ENCODE measurements at regions not wholly inside any gene's neighbourhood (a gene's known extent, or its start where the extent isn't known, plus 50 kb on each side); places are given as distances from the start of the nearest gene placed in this dataset.
"Not testable (repeated sequence)": the region's sequence is repeated elsewhere in the genome, so short reads cannot be mapped to it uniquely, and the experiment has no call there.

DNA sequence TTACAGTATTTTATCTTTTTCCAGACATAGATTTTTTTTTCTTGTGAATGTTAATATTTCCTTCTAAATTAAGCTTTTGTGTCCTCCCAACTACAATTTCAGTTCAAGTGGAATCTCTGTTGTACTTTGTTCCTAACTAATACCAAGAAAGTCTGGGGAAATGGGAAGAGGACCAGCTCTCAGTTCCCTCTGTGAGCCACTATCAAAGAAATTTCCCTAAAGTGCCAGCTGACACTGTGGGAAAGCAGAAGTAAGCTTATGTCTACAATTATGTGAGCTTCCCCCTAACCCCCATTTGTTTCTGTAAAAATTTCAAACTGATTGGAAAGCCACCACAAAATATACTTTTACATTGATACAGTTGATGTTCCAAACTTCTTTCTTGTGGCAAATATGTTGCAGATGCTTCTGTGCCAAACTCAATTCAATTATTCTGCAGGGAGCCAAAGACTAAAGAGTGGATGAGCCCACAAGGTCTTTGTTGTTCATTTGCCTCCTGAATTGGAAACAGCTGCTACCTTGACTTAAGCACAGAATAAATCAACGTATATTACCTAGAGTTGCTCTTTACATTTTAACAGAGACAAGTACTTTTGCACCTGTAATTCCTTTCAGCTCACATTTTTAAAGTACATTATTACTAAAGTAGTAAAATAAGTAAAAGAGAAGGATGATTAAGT lies 306.6 kb downstream of the PTH2R start:
- intact Hi-C loops (cut with micrococcal nuclease): no loop called here
- Histone ChIP-seq H3K27me3 (ENCODE audit: control insufficient read depth in 2 of 2, insufficient read depth in 2 of 2, low read length in 2 of 2) (no peaks in the 10 kb centered on the region), H3K4me1 (ENCODE audit: control insufficient read depth in 2 of 2, insufficient read depth in 2 of 2, low read length in 2 of 2) (no peaks in the 10 kb centered on the region), H3K9me3 (ENCODE audit: control insufficient read depth in 2 of 3, low read length in 3 of 3) (no peaks in the 10 kb centered on the region), H3K27ac (ENCODE audit: low read depth, low read length) (no peak overlapping the region), H3K36me3 (ENCODE audit: control insufficient read depth in 2 of 3, insufficient read depth in 3 of 3, low read length in 3 of 3) (no peaks in the 10 kb centered on the region), H3K4me3 (ENCODE audit: low read length) (no peak overlapping the region)
- CTCF ChIA-PET: no interaction called here
- peaks cover 0 to 10% (median 0%) of the 10 kb centered on the region in 11 donors for H3K9me3 Mint-ChIP-seq
- no peaks in the 10 kb centered on the region for H3K27me3 Mint-ChIP-seq
- no peaks in the 10 kb centered on the region for H3K4me1 Mint-ChIP-seq
- POLR2A ChIA-PET: no interaction called here
- no peak for DNase-seq
- no peaks in the 10 kb centered on the region for H3K36me3 Mint-ChIP-seq
- ATAC-seq: no peak
- H3K4me3 Mint-ChIP-seq: no peak overlapping the region
- no peak overlapping the region for H3K27ac Mint-ChIP-seq

DNA sequence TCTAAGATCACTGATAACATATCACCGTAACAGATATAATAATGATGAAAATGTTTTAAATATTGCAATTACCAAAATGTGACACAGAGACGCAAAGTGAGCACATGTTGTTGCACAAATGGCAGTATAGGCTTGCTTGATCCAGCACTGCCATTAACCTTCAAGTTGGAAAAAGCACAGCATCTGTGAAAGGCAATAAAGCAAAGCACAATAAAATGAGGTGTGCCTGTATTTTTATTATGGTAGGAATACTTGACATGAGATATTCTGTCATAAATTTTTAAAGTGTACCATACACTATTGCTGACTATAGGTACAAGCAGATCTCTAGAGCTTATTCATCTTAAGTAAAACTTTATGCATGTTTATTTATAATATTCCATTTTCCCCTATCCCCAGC lies 312.2 kb downstream of the PTH2R start:
- H3K9me3 Mint-ChIP-seq: peaks cover 0 to 10% (median 0%) of the 10 kb centered on the region in 11 donors
- no peak overlapping the region for H3K27ac Mint-ChIP-seq
- Histone ChIP-seq H3K27ac (ENCODE audit: low read depth, low read length) (no peak overlapping the region), H3K4me1 (ENCODE audit: control insufficient read depth in 2 of 2, insufficient read depth in 2 of 2, low read length in 2 of 2) (no peaks in the 10 kb centered on the region), H3K4me3 (ENCODE audit: low read length) (no peak overlapping the region), H3K27me3 (ENCODE audit: control insufficient read depth in 2 of 2, insufficient read depth in 2 of 2, low read length in 2 of 2) (no peaks in the 10 kb centered on the region), H3K9me3 (ENCODE audit: control insufficient read depth in 2 of 3, low read length in 3 of 3) (no peaks in the 10 kb centered on the region), H3K36me3 (ENCODE audit: control insufficient read depth in 2 of 3, insufficient read depth in 3 of 3, low read length in 3 of 3) (no peaks in the 10 kb centered on the region)
- H3K4me1 Mint-ChIP-seq: no peaks in the 10 kb centered on the region
- no peak overlapping the region for H3K4me3 Mint-ChIP-seq
- intact Hi-C loops (cut with micrococcal nuclease): no loop called here
- no peaks in the 10 kb centered on the region for H3K36me3 Mint-ChIP-seq
- ChIA-PET POLR2A (no interaction called here), CTCF (no interaction called here)
- no peaks in the 10 kb centered on the region for H3K27me3 Mint-ChIP-seq
- no peak for ATAC-seq
- no peak for DNase-seq

DNA sequence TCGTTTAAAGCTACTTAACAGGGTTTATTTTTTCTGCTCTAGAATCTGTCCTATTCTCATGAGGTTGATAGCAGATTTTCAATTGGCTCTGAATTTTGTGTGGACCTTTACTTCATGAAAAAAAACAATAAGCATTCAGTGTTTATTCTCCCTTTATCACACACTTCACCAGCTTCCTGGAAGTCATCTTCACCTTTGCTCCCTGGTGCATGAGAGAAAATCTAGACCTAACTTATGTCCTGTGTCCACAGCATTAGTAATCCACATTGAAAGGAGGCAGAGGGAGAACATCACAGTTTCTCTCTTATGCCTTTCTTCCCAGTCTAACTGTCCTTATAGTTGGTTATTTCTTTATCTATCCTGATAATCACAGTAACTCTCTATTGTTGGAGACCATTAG lies 316.1 kb downstream of the PTH2R start:
- POLR2A ChIA-PET: no interaction called here
- CTCF ChIA-PET: no interaction called here
- Histone ChIP-seq H3K4me1 (ENCODE audit: control insufficient read depth in 2 of 2, insufficient read depth in 2 of 2, low read length in 2 of 2) (no peaks in the 10 kb centered on the region), H3K27me3 (ENCODE audit: control insufficient read depth in 2 of 2, insufficient read depth in 2 of 2, low read length in 2 of 2) (no peaks in the 10 kb centered on the region), H3K4me3 (ENCODE audit: low read length) (no peak overlapping the region), H3K27ac (ENCODE audit: low read depth, low read length) (no peak overlapping the region), H3K36me3 (ENCODE audit: control insufficient read depth in 2 of 3, insufficient read depth in 3 of 3, low read length in 3 of 3) (no peaks in the 10 kb centered on the region), H3K9me3 (ENCODE audit: control insufficient read depth in 2 of 3, low read length in 3 of 3) (no peaks in the 10 kb centered on the region)
- no peak overlapping the region for H3K4me3 Mint-ChIP-seq
- H3K27ac Mint-ChIP-seq: no peak overlapping the region
- no peaks in the 10 kb centered on the region for H3K27me3 Mint-ChIP-seq
- intact Hi-C loops (cut with micrococcal nuclease): no loop called here
- peaks cover 0 to 8% (median 0%) of the 10 kb centered on the region in 11 donors for H3K9me3 Mint-ChIP-seq
- H3K4me1 Mint-ChIP-seq: no peaks in the 10 kb centered on the region
- ATAC-seq: no peak
- no peaks in the 10 kb centered on the region for H3K36me3 Mint-ChIP-seq
- no peak for DNase-seq

DNA sequence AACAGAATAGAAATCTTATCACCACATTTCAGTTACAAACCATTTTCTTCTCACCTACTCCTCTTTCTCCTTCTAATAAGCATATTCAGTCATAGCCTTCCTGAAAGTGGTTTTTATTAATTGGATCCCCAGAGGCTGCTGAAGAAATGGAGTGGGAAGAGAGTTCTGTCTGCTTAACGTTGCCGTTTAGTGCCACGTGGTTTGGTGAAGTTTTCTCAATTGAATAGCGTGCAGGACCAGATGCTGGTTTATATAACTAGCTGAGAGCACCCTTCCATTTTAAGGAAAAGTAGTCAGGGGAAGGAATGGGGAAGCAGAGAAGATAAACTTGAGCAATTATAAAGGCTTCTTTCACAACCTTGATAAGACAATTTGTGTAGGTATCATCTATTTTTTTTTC lies 318.7 kb downstream of the PTH2R start:
- no peak overlapping the region for H3K4me3 ChIP-seq (ENCODE audit: low read length)
- no peaks in the 10 kb centered on the region for H3K9me3 ChIP-seq (ENCODE audit: control insufficient read depth in 2 of 3, low read length in 3 of 3)
- H3K27me3 ChIP-seq (ENCODE audit: control insufficient read depth in 2 of 2, insufficient read depth in 2 of 2, low read length in 2 of 2): no peaks in the 10 kb centered on the region
- H3K27ac ChIP-seq (ENCODE audit: low read depth, low read length): no peak overlapping the region
- H3K9me3 Mint-ChIP-seq: peaks cover 0 to 8% (median 0%) of the 10 kb centered on the region in 11 donors
- H3K4me1 ChIP-seq (ENCODE audit: control insufficient read depth in 2 of 2, insufficient read depth in 2 of 2, low read length in 2 of 2): no peaks in the 10 kb centered on the region
- no peak overlapping the region for H3K27ac Mint-ChIP-seq
- no peaks in the 10 kb centered on the region for H3K27me3 Mint-ChIP-seq
- H3K4me1 Mint-ChIP-seq: no peaks in the 10 kb centered on the region
- ChIA-PET CTCF (no interaction called here), POLR2A (no interaction called here)
- H3K36me3 ChIP-seq (ENCODE audit: control insufficient read depth in 2 of 3, insufficient read depth in 3 of 3, low read length in 3 of 3): no peaks in the 10 kb centered on the region
- ATAC-seq (no peak), DNase-seq (no peak)
- no peak overlapping the region for H3K4me3 Mint-ChIP-seq
- intact Hi-C loops (cut with micrococcal nuclease): no loop called here
- no peaks in the 10 kb centered on the region for H3K36me3 Mint-ChIP-seq

DNA sequence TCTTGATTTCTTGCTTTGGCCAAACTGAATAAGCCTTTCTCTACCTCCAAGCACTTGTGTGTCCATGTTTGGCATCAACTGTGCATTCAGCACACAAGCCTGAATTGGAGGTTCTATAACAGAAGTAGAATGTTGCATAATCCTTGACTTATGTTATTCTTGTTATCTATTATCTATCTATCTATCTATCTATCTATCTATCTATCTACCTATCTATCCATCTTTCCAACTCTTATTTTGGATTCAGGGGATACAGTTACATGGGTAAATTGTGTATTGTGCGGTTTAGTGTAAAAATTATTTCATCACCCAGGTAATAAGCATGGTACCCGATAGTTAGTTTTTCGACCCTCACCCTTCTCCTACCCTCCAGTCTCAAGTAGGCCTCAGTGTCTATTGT lies 319.6 kb downstream of the PTH2R start:
- peaks cover 0 to 8% (median 1%) of the 10 kb centered on the region in 11 donors for H3K9me3 Mint-ChIP-seq
- no peak overlapping the region for H3K27ac Mint-ChIP-seq
- Histone ChIP-seq H3K4me3 (ENCODE audit: low read length) (no peak overlapping the region), H3K27me3 (ENCODE audit: control insufficient read depth in 2 of 2, insufficient read depth in 2 of 2, low read length in 2 of 2) (no peaks in the 10 kb centered on the region), H3K9me3 (ENCODE audit: control insufficient read depth in 2 of 3, low read length in 3 of 3) (no peaks in the 10 kb centered on the region), H3K27ac (ENCODE audit: low read depth, low read length) (no peak overlapping the region), H3K4me1 (ENCODE audit: control insufficient read depth in 2 of 2, insufficient read depth in 2 of 2, low read length in 2 of 2) (no peaks in the 10 kb centered on the region), H3K36me3 (ENCODE audit: control insufficient read depth in 2 of 3, insufficient read depth in 3 of 3, low read length in 3 of 3) (no peaks in the 10 kb centered on the region)
- H3K4me1 Mint-ChIP-seq: no peaks in the 10 kb centered on the region
- H3K27me3 Mint-ChIP-seq: no peaks in the 10 kb centered on the region
- no peak overlapping the region for H3K4me3 Mint-ChIP-seq
- DNase-seq: no peak
- POLR2A ChIA-PET: no interaction called here
- no peaks in the 10 kb centered on the region for H3K36me3 Mint-ChIP-seq
- no peak for ATAC-seq
- intact Hi-C loops (cut with micrococcal nuclease): no loop called here
- CTCF ChIA-PET: no interaction called here

DNA sequence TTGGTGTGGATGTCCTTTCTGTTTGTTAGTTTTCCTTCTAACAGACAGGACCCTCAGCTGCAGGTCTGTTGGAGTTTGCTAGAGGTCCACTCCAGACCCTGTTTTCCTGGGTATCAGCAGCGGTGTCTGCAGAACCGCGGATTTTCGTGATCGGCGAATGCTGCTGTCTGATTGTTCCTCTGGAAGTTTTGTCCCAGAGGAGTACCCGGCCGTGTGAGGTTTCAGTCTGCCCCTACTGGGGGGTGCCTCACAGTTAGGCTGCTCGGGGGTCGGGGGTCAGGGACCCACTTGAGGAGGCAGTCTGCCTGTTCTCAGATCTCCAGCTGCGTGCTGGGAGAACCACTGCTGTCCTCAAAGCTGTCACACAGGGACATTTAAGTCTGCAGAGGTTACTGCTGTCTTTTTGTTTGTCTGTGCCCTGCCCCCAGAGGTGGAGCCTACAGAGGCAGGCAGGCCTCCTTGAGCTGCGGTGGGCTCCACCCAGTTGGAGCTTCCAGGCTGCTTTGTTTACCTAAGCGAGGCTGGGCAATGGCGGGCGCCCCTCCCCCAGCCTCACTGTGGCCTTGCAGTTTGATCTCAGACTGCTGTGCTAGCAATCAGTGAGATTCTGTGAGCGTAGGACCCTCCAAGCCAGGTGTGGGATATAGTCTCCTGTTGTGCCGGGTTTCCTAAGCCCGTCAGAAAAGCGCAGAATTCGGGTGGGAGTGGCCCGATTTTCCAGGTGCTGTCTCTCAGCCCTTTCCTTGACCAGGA lies 345.2 kb downstream of the PTH2R start:
- H3K36me3 Mint-ChIP-seq; H3K27ac ChIP-seq (ENCODE audit: low read depth, low read length); H3K9me3 ChIP-seq (ENCODE audit: control insufficient read depth in 2 of 3, low read length in 3 of 3); H3K27me3 ChIP-seq (ENCODE audit: control insufficient read depth in 2 of 2, insufficient read depth in 2 of 2, low read length in 2 of 2); H3K36me3 ChIP-seq (ENCODE audit: control insufficient read depth in 2 of 3, insufficient read depth in 3 of 3, low read length in 3 of 3); ATAC-seq; H3K4me1 ChIP-seq (ENCODE audit: control insufficient read depth in 2 of 2, insufficient read depth in 2 of 2, low read length in 2 of 2); H3K27ac Mint-ChIP-seq; H3K27me3 Mint-ChIP-seq; H3K4me3 Mint-ChIP-seq; DNase-seq; POLR2A ChIA-PET; H3K4me1 Mint-ChIP-seq; CTCF ChIA-PET; intact Hi-C loops (cut with micrococcal nuclease); H3K4me3 ChIP-seq (ENCODE audit: low read length): not testable (repeated sequence)
- H3K9me3 Mint-ChIP-seq: peaks cover 0 to 21% (median 15%) of the 10 kb centered on the region in 11 donors

DNA sequence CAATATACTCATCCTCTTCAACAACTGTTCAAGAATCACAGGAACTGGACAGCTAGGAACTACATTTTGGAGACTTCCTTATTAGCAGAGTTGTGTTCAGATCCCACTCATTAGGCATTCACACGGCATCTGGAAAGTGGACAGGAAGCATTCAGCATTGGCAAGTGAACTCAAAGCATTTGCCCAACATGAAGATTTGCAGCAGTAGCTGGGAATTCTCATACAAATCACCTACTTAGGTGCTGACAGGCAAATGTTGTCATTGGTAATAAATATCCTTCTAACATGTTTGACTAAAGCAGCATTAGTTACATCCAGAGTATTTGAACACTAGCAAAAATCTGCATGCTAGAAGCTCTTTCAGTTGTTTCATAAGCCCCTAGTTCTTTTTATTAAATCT lies 350.8 kb downstream of the PTH2R start:
- DNase-seq: no peak
- POLR2A ChIA-PET: no interaction called here
- Histone ChIP-seq H3K9me3 (ENCODE audit: control insufficient read depth in 2 of 3, low read length in 3 of 3) (no peaks in the 10 kb centered on the region), H3K27ac (ENCODE audit: low read depth, low read length) (no peak overlapping the region), H3K27me3 (ENCODE audit: control insufficient read depth in 2 of 2, insufficient read depth in 2 of 2, low read length in 2 of 2) (no peaks in the 10 kb centered on the region), H3K4me3 (ENCODE audit: low read length) (no peak overlapping the region), H3K4me1 (ENCODE audit: control insufficient read depth in 2 of 2, insufficient read depth in 2 of 2, low read length in 2 of 2) (no peaks in the 10 kb centered on the region), H3K36me3 (ENCODE audit: control insufficient read depth in 2 of 3, insufficient read depth in 3 of 3, low read length in 3 of 3) (no peaks in the 10 kb centered on the region)
- Mint-ChIP-seq H3K4me1 (no peaks in the 10 kb centered on the region), H3K36me3 (peaks cover 0 to 6% (median 0%) of the 10 kb centered on the region in 5 donors), H3K9me3 (peaks cover 1 to 31% (median 12%) of the 10 kb centered on the region in 11 donors), H3K27me3 (no peaks in the 10 kb centered on the region), H3K4me3 (no peak overlapping the region), H3K27ac (no peak overlapping the region)
- CTCF ChIA-PET: no interaction called here
- intact Hi-C loops (cut with micrococcal nuclease): no loop called here
- no peak for ATAC-seq

All from naive thymus-derived CD4-positive, alpha-beta T cell (primary cell).